Urinary bladder (tissue), 3 donors: ENCODE measurements at regions not wholly inside any gene's neighbourhood (a gene's known extent, or its start where the extent isn't known, plus 50 kb on each side); places are given as distances from the start of the nearest gene placed in this dataset.

Experiments
- DNase-seq: peaks from one replicate; pipeline ENCODE4 v3.0.0-alpha.2; 2015; ENCODE audit errors: extremely low spot score
- H3K27ac ChIP-seq: one replicate; pipeline ENCODE4 v1.5.1; 2013; ENCODE audit warnings: low read depth, mild to moderate bottlenecking, moderate library complexity
- H3K36me3 ChIP-seq: one replicate; pipeline ENCODE4 v1.6.1; 2013; ENCODE audit warnings: mild to moderate bottlenecking, moderate library complexity; ENCODE audit not compliant: insufficient read depth
- H3K4me1 ChIP-seq: one replicate; pipeline ENCODE4 v1.6.1; 2013; ENCODE audit warnings: mild to moderate bottlenecking, moderate library complexity; ENCODE audit not compliant: insufficient read depth
- H3K4me3 ChIP-seq: one replicate; pipeline ENCODE4 v1.5.1; 2013; ENCODE audit warnings: low read depth, low read length
- WGBS: extraction: QIAGEN DNeasy Blood & Tissue Kit; methylation state at CpG from one replicate; pipeline ENCODE4 v1.1.7; 2013; 5-methylcytosine and 5-hydroxymethylcytosine counted together
- donor health status: healthy with polysubstance abuse.
- donor health status: healthy.

- no peak for DNase-seq
- Histone ChIP-seq H3K36me3 (no peaks in the 10 kb centered on the region), H3K27ac (no peak overlapping the region), H3K4me3 (no peak overlapping the region), H3K4me1 (no peaks in the 10 kb centered on the region)
- 60% methylated on average over 4 of the region's 4 CpGs for WGBS
Measured at GRCh38 chr6:163720460-163721235, 306.1 kb downstream of the QKI start.

- WGBS = 57% methylated on average over 5 of the region's 5 CpGs
- H3K27ac ChIP-seq = no peak overlapping the region
- no peak for DNase-seq
- no peaks in the 10 kb centered on the region for H3K36me3 ChIP-seq
- H3K4me3 ChIP-seq = no peak overlapping the region
- H3K4me1 ChIP-seq = no peaks in the 10 kb centered on the region
Measured at GRCh38 chr6:163720005-163720404, 305.5 kb downstream of the QKI start.

GRCh38 chr6:163719028-163719742 is 304.7 kb downstream of the QKI start:
- no peak overlapping the region for H3K27ac ChIP-seq
- no peak overlapping the region for H3K4me3 ChIP-seq
- H3K4me1 ChIP-seq = no peaks in the 10 kb centered on the region
- WGBS = 84% methylated on average over 20 of the region's 20 CpGs
- no peak for DNase-seq
- no peaks in the 10 kb centered on the region for H3K36me3 ChIP-seq

GRCh38 chr6:163718537-163718936 is 304.0 kb downstream of the QKI start:
- no peaks in the 10 kb centered on the region for H3K36me3 ChIP-seq
- H3K4me1 ChIP-seq = no peaks in the 10 kb centered on the region
- no peak overlapping the region for H3K4me3 ChIP-seq
- no peak overlapping the region for H3K27ac ChIP-seq
- WGBS = 92% methylated on average over 2 of the region's 2 CpGs
- DNase-seq = no peak

- no peak overlapping the region for H3K27ac ChIP-seq
- no peaks in the 10 kb centered on the region for H3K36me3 ChIP-seq
- 87% methylated on average over 9 of the region's 9 CpGs for WGBS
- no peak overlapping the region for H3K4me3 ChIP-seq
- no peaks in the 10 kb centered on the region for H3K4me1 ChIP-seq
- DNase-seq = no peak
Measured at GRCh38 chr6:163717106-163717764, 302.7 kb downstream of the QKI start.

GRCh38 chr6:163716690-163717089 is 302.2 kb downstream of the QKI start:
- Histone ChIP-seq H3K4me3 (no peak overlapping the region), H3K4me1 (no peaks in the 10 kb centered on the region), H3K36me3 (no peaks in the 10 kb centered on the region), H3K27ac (no peak overlapping the region)
- 81% methylated on average over 6 of the region's 6 CpGs for WGBS
- DNase-seq = no peak

GRCh38 chr6:163715846-163716245 is 301.3 kb downstream of the QKI start:
- no peak for DNase-seq
- Histone ChIP-seq H3K27ac (no peak overlapping the region), H3K4me3 (no peak overlapping the region), H3K36me3 (no peaks in the 10 kb centered on the region), H3K4me1 (no peaks in the 10 kb centered on the region)
- WGBS = 89% methylated on average over 7 of the region's 7 CpGs

GRCh38 chr6:163714179-163714578 is 299.7 kb downstream of the QKI start:
- H3K36me3 ChIP-seq = no peaks in the 10 kb centered on the region
- 95% methylated on average over 10 of the region's 10 CpGs for WGBS
- DNase-seq = no peak

GRCh38 chr6:163712981-163713380 is 298.5 kb downstream of the QKI start:
- Histone ChIP-seq H3K4me1 (no peaks in the 10 kb centered on the region), H3K4me3 (no peak overlapping the region), H3K27ac (no peak overlapping the region), H3K36me3 (no peaks in the 10 kb centered on the region)
- no peak for DNase-seq
- 88% methylated on average over 8 of the region's 8 CpGs for WGBS

More at GRCh38 chr6:163714179-163714578, 299.7 kb downstream of the QKI start:
- no peak overlapping the region for H3K27ac ChIP-seq
- no peaks in the 10 kb centered on the region for H3K4me1 ChIP-seq
- no peak overlapping the region for H3K4me3 ChIP-seq

GRCh38 chr6:163712566-163712961 is 298.0 kb downstream of the QKI start:
- Histone ChIP-seq H3K36me3 (no peaks in the 10 kb centered on the region), H3K27ac (no peak overlapping the region), H3K4me3 (no peak overlapping the region), H3K4me1 (no peaks in the 10 kb centered on the region)
- DNase-seq = no peak
- 88% methylated on average over 8 of the region's 8 CpGs for WGBS

- Histone ChIP-seq H3K36me3 (no peaks in the 10 kb centered on the region), H3K4me1 (no peaks in the 10 kb centered on the region), H3K27ac (no peak overlapping the region), H3K4me3 (no peak overlapping the region)
- no peak for DNase-seq
- WGBS = 72% methylated on average over 24 of the region's 24 CpGs
Measured at GRCh38 chr6:163711615-163712565, 297.4 kb downstream of the QKI start.

- no peak for DNase-seq
- H3K27ac ChIP-seq = no peak overlapping the region
Measured at GRCh38 chr6:163710532-163711470, 296.3 kb downstream of the QKI start.

More at GRCh38 chr6:163710532-163711470, 296.3 kb downstream of the QKI start:
- WGBS = 49% methylated on average over 13 of the region's 13 CpGs
- Histone ChIP-seq H3K4me3 (no peak overlapping the region), H3K36me3 (no peaks in the 10 kb centered on the region), H3K4me1 (no peaks in the 10 kb centered on the region)
